ENCODE measurements at regions not wholly inside any gene's neighbourhood (a gene's known extent, or its start where the extent isn't known, plus 50 kb on each side); places are given as distances from the start of the nearest gene placed in this dataset.

DNA sequence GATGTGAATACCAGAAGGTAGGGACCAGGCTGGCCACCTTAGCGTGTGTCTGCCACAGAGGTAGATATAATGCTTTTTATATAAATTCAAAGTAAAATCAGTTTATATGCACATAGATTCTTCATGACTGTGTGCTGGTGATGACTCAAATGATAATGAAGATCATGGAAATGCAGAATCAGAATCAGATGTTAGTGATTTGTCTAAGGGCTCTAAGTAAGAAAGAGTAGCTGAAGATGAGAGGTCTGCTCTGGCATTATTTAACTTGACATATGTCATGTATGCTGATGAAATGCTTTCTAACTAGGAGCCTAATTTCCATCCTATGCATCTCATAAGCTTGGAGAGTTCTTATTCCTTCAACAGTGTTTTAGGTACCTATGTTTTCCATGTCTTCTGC lies 50.3 kb upstream of the DPH6 start:
- no peaks in the 10 kb centered on the region for H3K27me3 ChIP-seq (ENCODE audit: control insufficient read depth in 3 of 3, insufficient read depth in 3 of 3, low read length in 3 of 3)

GRCh38 chr15:35602836-35603235 lies 56.9 kb upstream of the DPH6 start:
- Histone ChIP-seq H3K9me3 (ENCODE audit: control insufficient read depth in 3 of 3, low read length in 3 of 3) (no peaks in the 10 kb centered on the region), H3K27ac (ENCODE audit: low read depth, low read length) (no peak overlapping the region), H3K27me3 (ENCODE audit: control insufficient read depth in 3 of 3, insufficient read depth in 3 of 3, low read length in 3 of 3) (no peaks in the 10 kb centered on the region), H3K36me3 (ENCODE audit: control insufficient read depth in 3 of 3, insufficient read depth in 3 of 3, low read length in 3 of 3) (no peaks in the 10 kb centered on the region), H3K4me1 (ENCODE audit: control insufficient read depth in 3 of 3, insufficient read depth in 3 of 3, low read length in 3 of 3) (no peaks in the 10 kb centered on the region), H3K9ac (ENCODE audit: low read depth in 1 of 3, low read length in 3 of 3) (no peak overlapping the region), H3K4me3 (ENCODE audit: low read length in 3 of 3) (no peak overlapping the region)

More for the DNA sequence above, 50.3 kb upstream of the DPH6 start:
- no peaks in the 10 kb centered on the region for H3K9me3 ChIP-seq (ENCODE audit: control insufficient read depth in 3 of 3, low read length in 3 of 3)
- H3K4me1 ChIP-seq (ENCODE audit: control insufficient read depth in 3 of 3, insufficient read depth in 3 of 3, low read length in 3 of 3): no peaks in the 10 kb centered on the region
- H3K4me3 ChIP-seq (ENCODE audit: low read length in 3 of 3): no peak overlapping the region
- H3K36me3 ChIP-seq (ENCODE audit: control insufficient read depth in 3 of 3, insufficient read depth in 3 of 3, low read length in 3 of 3): no peaks in the 10 kb centered on the region
- H3K9ac ChIP-seq (ENCODE audit: low read depth in 1 of 3, low read length in 3 of 3): no peak overlapping the region
- H3K27ac ChIP-seq (ENCODE audit: low read depth, low read length): no peak overlapping the region

DNA sequence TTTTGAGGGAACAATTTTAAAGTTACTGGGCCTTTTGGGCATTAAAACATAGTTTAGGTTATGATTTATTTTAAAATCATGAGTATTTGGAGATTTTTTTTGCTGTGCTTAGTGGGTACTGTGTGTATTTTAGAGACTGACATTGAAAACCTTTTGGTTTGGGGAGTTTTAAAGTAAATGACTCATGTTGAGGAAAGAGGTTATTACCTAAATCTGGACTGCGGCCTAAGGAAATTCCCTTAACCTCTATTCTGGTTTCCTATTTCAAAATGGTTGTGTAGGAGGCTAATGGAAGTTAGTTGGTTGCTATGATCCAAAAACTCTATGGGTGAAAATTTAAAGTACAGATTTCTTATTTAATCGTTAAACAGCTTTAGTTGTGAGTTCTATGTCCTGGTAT lies 57.3 kb upstream of the DPH6 start:
- Histone ChIP-seq H3K27me3 (ENCODE audit: control insufficient read depth in 3 of 3, insufficient read depth in 3 of 3, low read length in 3 of 3) (no peaks in the 10 kb centered on the region), H3K4me3 (ENCODE audit: low read length in 3 of 3) (no peak overlapping the region), H3K4me1 (ENCODE audit: control insufficient read depth in 3 of 3, insufficient read depth in 3 of 3, low read length in 3 of 3) (no peaks in the 10 kb centered on the region), H3K9ac (ENCODE audit: low read depth in 1 of 3, low read length in 3 of 3) (no peak overlapping the region), H3K36me3 (ENCODE audit: control insufficient read depth in 3 of 3, insufficient read depth in 3 of 3, low read length in 3 of 3) (no peaks in the 10 kb centered on the region), H3K27ac (ENCODE audit: low read depth, low read length) (no peak overlapping the region), H3K9me3 (ENCODE audit: control insufficient read depth in 3 of 3, low read length in 3 of 3) (no peaks in the 10 kb centered on the region)

GRCh38 chr15:35603856-35604255 lies 57.9 kb upstream of the DPH6 start:
- no peak overlapping the region for H3K9ac ChIP-seq (ENCODE audit: low read depth in 1 of 3, low read length in 3 of 3)
- H3K27ac ChIP-seq (ENCODE audit: low read depth, low read length): no peak overlapping the region
- H3K4me3 ChIP-seq (ENCODE audit: low read length in 3 of 3): no peak overlapping the region
- H3K27me3 ChIP-seq (ENCODE audit: control insufficient read depth in 3 of 3, insufficient read depth in 3 of 3, low read length in 3 of 3): no peaks in the 10 kb centered on the region
- no peaks in the 10 kb centered on the region for H3K4me1 ChIP-seq (ENCODE audit: control insufficient read depth in 3 of 3, insufficient read depth in 3 of 3, low read length in 3 of 3)
- H3K36me3 ChIP-seq (ENCODE audit: control insufficient read depth in 3 of 3, insufficient read depth in 3 of 3, low read length in 3 of 3): no peaks in the 10 kb centered on the region
- H3K9me3 ChIP-seq (ENCODE audit: control insufficient read depth in 3 of 3, low read length in 3 of 3): no peaks in the 10 kb centered on the region

DNA sequence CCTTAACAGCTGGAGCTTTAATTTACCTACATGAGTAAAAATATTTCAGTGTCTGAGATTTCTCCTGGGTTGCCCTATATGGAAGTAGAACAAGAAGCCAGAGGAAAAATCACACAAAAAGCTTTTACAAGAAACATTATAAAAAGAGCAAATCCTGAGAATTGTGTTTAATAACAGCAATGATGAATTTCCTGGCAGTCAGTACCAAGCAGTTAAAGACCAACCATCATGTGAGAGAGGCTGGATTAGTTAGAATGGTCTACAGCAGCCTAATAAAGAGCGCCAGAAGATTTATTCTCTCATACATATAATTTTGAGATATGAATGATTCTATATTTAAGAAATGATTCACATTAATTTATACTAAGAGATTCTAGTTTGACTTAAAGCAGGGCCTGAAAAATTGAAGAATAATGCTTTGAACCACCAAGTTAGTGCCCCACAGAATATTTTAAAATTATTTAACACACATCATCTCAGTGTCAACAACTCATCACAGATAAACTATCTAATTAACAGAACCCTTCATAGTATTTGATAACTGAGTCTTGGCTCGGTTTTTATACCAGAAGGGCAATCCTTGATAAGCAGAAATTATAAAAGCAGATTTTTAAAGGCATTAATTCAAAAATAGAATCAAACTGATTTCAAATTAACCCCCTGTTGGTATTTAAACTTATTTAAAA lies 59.9 kb upstream of the DPH6 start:
- H3K27me3 ChIP-seq (ENCODE audit: control insufficient read depth in 3 of 3, insufficient read depth in 3 of 3, low read length in 3 of 3): no peaks in the 10 kb centered on the region
- H3K27ac ChIP-seq (ENCODE audit: low read depth, low read length): no peak overlapping the region
- H3K36me3 ChIP-seq (ENCODE audit: control insufficient read depth in 3 of 3, insufficient read depth in 3 of 3, low read length in 3 of 3): no peaks in the 10 kb centered on the region
- H3K4me3 ChIP-seq (ENCODE audit: low read length in 3 of 3): no peak overlapping the region
- H3K9me3 ChIP-seq (ENCODE audit: control insufficient read depth in 3 of 3, low read length in 3 of 3): no peaks in the 10 kb centered on the region
- H3K4me1 ChIP-seq (ENCODE audit: control insufficient read depth in 3 of 3, insufficient read depth in 3 of 3, low read length in 3 of 3): no peaks in the 10 kb centered on the region
- H3K9ac ChIP-seq (ENCODE audit: low read depth in 1 of 3, low read length in 3 of 3): no peak overlapping the region

GRCh38 chr15:35606450-35606779 lies 60.5 kb upstream of the DPH6 start:
- Histone ChIP-seq H3K4me3 (ENCODE audit: low read length in 3 of 3) (no peak overlapping the region), H3K9me3 (ENCODE audit: control insufficient read depth in 3 of 3, low read length in 3 of 3) (no peaks in the 10 kb centered on the region), H3K36me3 (ENCODE audit: control insufficient read depth in 3 of 3, insufficient read depth in 3 of 3, low read length in 3 of 3) (no peaks in the 10 kb centered on the region), H3K4me1 (ENCODE audit: control insufficient read depth in 3 of 3, insufficient read depth in 3 of 3, low read length in 3 of 3) (no peaks in the 10 kb centered on the region), H3K27me3 (ENCODE audit: control insufficient read depth in 3 of 3, insufficient read depth in 3 of 3, low read length in 3 of 3) (no peaks in the 10 kb centered on the region), H3K27ac (ENCODE audit: low read depth, low read length) (no peak overlapping the region), H3K9ac (ENCODE audit: low read depth in 1 of 3, low read length in 3 of 3) (no peak overlapping the region)

- Histone ChIP-seq H3K27ac (ENCODE audit: low read depth, low read length) (no peak overlapping the region), H3K36me3 (ENCODE audit: control insufficient read depth in 3 of 3, insufficient read depth in 3 of 3, low read length in 3 of 3) (no peaks in the 10 kb centered on the region), H3K4me3 (ENCODE audit: low read length in 3 of 3) (no peak overlapping the region), H3K9ac (ENCODE audit: low read depth in 1 of 3, low read length in 3 of 3) (no peak overlapping the region), H3K9me3 (ENCODE audit: control insufficient read depth in 3 of 3, low read length in 3 of 3) (no peaks in the 10 kb centered on the region), H3K4me1 (ENCODE audit: control insufficient read depth in 3 of 3, insufficient read depth in 3 of 3, low read length in 3 of 3) (no peaks in the 10 kb centered on the region), H3K27me3 (ENCODE audit: control insufficient read depth in 3 of 3, insufficient read depth in 3 of 3, low read length in 3 of 3) (no peaks in the 10 kb centered on the region)
Observed at GRCh38 chr15:35616498-35617271, 70.7 kb upstream of the DPH6 start.

DNA sequence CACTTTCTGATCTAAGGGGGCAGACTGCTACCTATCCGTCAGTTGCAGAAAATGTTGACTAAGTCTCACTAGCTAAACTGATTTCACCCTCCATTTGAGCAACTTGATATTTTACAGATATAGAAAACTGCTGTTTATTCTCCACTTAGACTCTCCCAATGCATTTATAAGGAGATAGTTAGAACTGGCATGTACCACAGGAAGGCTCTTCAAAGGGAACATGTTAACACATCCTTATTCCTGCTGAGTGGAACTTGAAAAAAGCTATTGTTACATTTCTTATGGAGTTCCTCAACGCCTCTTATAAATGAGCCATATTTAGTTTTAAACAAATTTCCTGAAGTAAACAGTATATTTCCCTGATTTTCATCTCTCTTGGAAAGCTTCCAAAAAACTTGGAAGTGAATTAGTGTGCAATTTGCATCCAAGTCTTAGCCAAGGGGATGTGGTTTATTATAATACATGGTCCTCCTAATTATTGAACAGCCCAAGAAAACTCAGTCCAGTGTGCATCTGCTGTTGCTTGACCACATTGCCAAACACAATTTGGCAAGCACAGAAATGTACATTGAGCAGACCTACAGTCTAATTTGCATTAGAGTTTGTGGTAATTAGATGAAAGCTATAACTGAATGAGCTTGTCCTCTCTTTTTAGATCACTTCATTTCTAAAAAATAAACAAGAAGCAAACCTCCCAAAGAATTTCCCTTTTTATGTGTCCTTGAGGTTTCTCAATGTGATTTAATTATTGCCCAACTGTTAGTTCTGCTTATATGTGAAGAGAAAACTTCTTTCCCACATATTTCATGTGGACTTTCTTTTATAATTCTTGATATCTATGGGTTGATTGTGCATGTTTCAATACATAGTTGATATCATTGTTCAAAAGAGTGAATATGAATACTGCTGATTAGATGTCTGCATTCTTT lies 72.6 kb upstream of the DPH6 start:
- H3K36me3 ChIP-seq (ENCODE audit: control insufficient read depth in 3 of 3, insufficient read depth in 3 of 3, low read length in 3 of 3): no peaks in the 10 kb centered on the region
- H3K27ac ChIP-seq (ENCODE audit: low read depth, low read length): no peak overlapping the region
- H3K9me3 ChIP-seq (ENCODE audit: control insufficient read depth in 3 of 3, low read length in 3 of 3): no peaks in the 10 kb centered on the region
- H3K4me1 ChIP-seq (ENCODE audit: control insufficient read depth in 3 of 3, insufficient read depth in 3 of 3, low read length in 3 of 3): no peaks in the 10 kb centered on the region
- H3K27me3 ChIP-seq (ENCODE audit: control insufficient read depth in 3 of 3, insufficient read depth in 3 of 3, low read length in 3 of 3): no peaks in the 10 kb centered on the region
- H3K4me3 ChIP-seq (ENCODE audit: low read length in 3 of 3): no peak overlapping the region
- no peak overlapping the region for H3K9ac ChIP-seq (ENCODE audit: low read depth in 1 of 3, low read length in 3 of 3)

- H3K4me1 ChIP-seq (ENCODE audit: control insufficient read depth in 3 of 3, insufficient read depth in 3 of 3, low read length in 3 of 3): no peaks in the 10 kb centered on the region
- H3K36me3 ChIP-seq (ENCODE audit: control insufficient read depth in 3 of 3, insufficient read depth in 3 of 3, low read length in 3 of 3): no peaks in the 10 kb centered on the region
- no peak overlapping the region for H3K9ac ChIP-seq (ENCODE audit: low read depth in 1 of 3, low read length in 3 of 3)
- H3K4me3 ChIP-seq (ENCODE audit: low read length in 3 of 3): no peak overlapping the region
- H3K27me3 ChIP-seq (ENCODE audit: control insufficient read depth in 3 of 3, insufficient read depth in 3 of 3, low read length in 3 of 3): no peaks in the 10 kb centered on the region
- no peaks in the 10 kb centered on the region for H3K9me3 ChIP-seq (ENCODE audit: control insufficient read depth in 3 of 3, low read length in 3 of 3)
- no peak overlapping the region for H3K27ac ChIP-seq (ENCODE audit: low read depth, low read length)
Observed at GRCh38 chr15:35622641-35623340, 76.8 kb upstream of the DPH6 start.

Measured in skeletal muscle tissue (tissue), 3 donors.